NCI-H1105 (cell line): ENCODE measurements at regions not wholly inside any gene's neighbourhood (a gene's known extent, or its start where the extent isn't known, plus 50 kb on each side); places are given as distances from the start of the nearest gene placed in this dataset.

Source experiments
- DNase-seq: peaks from one replicate; lab custom pipeline; 2025; lab: John Stamatoyannopoulos, UW

DNA sequence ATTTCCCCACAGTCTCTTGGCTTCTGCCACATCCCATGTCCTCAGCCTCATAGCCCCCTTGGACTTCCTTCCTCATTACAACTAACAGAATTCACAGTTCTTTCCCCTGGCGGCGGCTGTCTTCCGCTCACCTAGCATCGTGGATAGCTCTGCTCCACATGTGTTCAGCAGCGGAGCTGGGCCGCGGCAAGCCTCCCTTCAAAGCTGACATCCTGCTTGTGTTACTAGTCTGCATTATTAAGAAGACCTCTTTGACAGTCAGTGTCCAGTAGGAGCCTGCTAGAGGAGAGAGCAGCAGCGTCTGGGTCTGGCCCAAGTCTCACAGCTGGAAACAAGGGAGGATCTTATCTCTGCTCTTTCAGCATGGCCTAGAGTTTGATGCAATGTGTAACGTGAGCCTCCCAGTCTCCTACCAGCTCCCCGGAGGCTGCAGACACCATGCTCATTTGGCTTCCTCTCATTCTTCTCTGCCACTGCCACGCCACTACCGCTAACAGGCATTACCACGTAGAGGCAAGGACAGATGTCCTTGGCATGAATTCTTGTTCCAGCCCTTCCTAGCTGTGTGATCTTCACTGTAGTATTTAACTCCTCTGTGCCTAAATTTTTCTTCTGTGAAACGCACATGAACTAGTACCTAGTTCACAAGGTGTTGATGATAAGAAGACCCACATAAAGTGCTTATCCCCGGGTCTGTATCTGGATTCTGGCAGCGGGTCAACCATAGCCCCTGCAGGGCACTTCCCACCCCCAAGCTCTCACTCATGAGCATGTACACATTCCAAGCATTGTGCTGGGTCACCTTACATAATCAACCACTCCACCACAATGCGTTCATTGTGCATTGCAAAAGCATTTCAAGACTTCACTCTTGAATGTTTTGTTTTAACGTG is 107.1 kb upstream of the BACH2 start:
- no peak for DNase-seq

GRCh38 chr6:90402831-90403192 is 106.2 kb upstream of the BACH2 start:
- no peak for DNase-seq

GRCh38 chr6:90401933-90402830 is 105.5 kb upstream of the BACH2 start:
- DNase-seq, result no peak

DNA sequence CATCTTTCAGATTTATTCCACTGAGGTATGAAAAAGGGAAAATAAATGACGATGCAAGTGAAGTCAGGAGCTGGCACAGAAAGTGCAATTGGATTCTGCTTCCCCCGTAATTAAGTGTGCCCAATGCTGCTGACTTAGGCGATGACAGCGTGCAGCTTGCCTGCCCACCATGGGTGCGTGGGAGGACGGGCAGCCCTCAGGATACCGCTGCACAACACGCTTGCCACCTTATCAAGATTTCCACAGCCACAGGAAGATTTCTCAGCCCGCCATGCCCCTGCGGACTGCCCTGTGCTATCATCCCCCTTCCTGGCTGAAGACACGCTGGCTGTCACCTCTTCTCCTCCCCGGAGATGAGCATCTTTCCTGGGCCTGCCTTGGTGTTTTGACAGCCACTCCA is 103.3 kb upstream of the BACH2 start:
- DNase-seq, result no peak

DNA sequence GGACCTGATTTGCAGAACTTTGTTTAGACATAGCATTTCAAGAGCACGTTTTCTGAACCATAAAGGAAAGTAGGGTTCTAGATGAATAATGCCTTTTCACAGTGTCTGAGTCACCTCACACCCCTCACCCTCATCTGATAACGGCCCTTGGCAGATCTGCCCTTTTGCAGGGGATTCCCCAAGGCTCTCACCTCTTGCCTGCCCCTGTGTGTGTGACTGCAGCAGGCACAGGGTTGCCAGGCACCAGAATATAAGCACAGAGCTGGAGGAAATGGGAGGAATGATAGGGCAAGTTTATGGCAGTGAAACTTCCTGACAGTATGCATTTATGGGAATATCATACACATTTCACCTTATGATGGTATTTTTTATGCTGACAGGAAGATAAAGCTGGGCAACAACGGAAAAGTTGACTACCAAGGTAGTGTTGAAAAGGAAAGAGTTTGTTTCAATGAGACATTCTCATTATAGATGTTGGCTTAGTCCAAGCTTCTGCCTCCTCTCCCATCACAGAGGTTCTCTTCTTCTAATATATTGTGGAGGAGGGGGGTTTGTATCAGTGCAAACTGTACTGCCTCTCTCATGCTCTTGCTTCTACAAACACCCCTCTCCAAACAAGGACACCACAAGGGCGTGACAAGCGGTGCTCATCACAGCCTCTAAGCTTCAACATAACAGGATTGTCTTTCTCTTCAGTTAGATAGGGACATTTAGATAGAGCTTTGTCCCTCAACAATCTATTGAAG is 101.5 kb upstream of the BACH2 start:
- no peak for DNase-seq

DNA sequence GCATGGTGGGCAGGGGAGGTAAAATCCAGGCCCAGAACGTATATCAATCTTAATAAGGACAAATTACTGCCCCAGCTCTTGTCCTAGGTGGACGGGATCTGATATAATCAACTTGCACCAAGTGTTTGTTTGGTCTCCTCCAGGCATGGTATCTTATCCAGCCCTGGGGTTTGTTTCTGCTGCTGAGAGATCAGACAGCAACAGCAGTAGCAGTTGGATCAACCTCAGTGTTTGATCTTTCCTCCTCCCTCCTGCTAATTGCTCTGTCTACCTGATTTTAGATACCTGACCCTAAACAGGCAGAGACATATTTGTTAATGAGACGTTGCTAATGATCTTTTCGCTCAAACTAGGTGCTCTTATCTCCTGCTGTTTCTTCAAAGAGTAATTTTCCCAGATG is 100.4 kb upstream of the BACH2 start:
- DNase-seq, result no peak

- DNase-seq, result peak; percentile 38
Measured at GRCh38 chr6:90393232-90393884, 96.7 kb upstream of the BACH2 start.

DNA sequence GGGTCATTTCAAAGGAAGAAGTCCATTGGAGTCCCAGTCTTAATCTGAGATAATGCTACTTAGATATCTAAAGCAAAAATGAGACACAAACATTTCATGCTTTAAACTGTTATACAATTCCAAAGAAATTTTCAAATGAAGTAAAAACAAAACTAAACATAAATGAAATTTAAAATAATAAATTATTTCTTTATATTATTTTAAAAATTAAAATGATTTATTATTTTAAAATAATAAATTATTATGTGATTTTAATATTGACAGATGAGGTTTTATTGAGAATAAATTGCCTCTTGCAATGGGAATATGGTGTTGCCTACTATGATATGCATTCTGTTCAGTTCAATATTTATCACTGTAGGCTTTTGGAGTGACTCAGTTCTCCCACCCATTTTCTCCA is 93.7 kb upstream of the BACH2 start:
- DNase-seq, result no peak

DNA sequence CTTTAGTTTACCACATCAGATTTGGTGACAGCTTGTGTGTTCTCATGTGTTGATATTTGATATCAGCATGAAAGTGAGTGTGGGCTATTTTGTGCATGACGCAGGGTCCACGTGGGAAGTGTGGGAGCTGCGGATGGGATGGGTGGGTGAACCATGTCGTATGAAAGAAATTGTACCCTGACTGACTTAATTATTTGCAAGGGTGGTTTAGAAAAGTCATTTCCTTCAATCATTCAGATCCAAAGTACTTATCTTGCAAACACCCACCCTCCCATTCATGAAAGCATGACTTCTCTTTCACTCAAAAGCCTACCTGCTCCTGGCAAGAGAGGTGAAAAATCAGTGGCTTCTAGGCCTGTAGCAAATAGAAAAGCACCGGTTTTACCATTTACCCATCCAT is 91.8 kb upstream of the BACH2 start:
- no peak for DNase-seq

- DNase-seq, result no peak
Measured at GRCh38 chr6:90387826-90388225, 91.2 kb upstream of the BACH2 start.

DNA sequence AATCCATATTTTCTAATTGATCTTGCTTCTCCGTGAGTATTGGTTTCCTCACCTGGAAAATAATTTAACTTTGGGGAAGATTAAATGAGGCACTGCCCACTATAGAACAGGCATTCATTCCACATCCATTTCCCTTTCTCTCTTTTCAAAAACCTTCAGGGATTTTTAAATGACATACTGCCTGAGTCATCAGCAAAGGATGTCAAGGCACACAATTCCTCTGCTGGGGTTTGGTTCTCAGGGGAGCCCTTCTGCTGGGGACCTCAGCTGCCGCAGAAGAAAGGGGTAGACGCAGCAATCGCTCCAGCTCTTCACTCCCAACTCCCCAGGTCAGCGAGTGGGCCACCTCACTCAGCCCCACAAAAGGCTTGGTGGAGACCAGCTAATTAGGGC is 90.7 kb upstream of the BACH2 start:
- no peak for DNase-seq

DNA sequence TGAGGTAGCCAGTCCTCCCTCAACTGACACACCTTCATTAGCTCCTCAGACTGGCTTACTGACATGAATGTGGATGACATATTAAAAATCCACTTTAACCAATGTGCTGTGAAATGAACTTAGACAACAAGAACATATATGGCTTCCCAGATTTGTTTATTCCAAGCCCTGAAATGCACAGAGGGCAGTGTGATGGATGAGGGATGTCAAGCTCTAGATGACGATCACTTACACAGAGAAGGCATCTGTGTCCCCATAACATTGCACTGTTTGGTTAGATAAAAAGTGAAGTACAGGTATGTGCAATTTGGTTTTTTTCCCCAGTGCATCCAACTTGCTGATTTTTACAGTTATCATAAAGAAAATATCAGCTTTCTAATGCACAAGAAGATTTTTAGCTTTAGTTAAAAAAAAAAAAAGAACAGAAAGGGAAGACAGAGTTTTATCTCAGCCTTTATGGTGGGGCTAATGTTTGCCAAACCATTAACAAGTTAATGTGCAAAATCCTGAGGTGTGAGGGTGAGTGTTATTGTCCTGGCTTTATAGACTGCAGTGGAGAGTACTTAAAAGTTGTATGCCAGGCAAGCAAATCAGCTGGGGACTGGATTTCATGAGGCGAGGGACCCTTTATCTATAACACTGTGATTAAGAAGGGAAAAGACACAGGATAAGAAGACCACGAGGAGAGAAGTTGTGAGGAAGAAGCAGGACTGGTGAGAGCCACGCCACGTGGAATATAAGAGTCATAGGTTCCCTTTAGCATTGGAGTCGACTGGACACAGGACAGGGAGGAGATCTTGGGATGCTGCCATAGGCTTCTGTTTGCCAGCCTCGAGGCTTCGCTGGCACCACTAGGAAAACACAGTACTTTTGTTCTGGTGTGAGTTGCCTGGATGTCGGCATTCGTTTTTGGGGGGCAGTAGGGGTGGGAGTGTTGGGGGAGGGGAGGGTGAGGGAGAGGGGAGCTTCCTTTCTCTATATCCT is 90.0 kb upstream of the BACH2 start:
- no peak for DNase-seq

DNA sequence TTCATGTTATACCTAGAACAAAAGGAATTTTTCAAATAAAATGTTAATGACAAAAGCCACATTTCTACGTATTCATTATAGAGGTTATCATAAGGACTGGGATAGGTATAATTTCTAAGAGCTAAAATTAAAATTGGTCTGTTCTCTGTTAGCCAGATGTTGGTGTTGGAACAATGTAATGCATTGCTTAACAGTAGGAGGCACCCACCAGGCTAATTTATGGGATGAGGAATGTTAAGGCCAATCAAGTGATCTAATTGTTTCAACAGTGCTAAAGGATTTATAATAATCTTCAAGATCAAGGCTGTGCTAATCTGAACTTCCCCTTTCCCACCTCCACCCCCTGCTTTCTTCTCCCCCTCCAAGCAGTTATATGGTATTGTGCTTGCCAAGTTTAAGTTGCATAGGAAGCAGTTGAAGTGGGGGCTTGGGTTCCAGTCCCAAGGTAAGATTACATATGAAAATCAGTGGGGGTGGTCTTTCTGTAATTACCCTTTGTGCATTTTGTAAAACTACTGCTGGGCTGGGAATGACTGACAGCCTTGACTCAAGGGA is 89.2 kb upstream of the BACH2 start:
- DNase-seq, result no peak

DNA sequence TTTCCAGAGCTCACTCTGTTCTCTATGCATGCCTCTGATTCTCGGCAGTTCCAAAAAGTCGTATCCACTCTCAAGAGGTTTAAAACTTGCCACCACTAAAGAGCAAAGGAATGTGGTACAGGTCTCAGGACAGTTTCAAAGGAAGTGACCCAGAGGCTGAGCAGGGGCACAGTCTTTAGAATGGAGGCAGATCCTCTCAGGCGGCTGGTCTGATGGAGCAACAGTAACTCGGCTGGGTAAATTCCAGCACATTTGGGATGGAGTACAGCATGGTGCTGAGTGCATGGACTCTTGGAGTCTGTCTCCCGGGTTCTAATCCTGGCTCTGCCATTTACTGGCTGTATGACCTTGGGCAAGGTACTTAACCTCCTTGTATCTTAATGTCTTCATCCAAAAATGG is 88.1 kb upstream of the BACH2 start:
- DNase-seq, result no peak

- no peak for DNase-seq
Measured at GRCh38 chr6:90383196-90383822, 86.7 kb upstream of the BACH2 start.

- no peak for DNase-seq
Measured at GRCh38 chr6:90382760-90383159, 86.1 kb upstream of the BACH2 start.

GRCh38 chr6:90375681-90376439 is 79.2 kb upstream of the BACH2 start:
- no peak for DNase-seq

DNA sequence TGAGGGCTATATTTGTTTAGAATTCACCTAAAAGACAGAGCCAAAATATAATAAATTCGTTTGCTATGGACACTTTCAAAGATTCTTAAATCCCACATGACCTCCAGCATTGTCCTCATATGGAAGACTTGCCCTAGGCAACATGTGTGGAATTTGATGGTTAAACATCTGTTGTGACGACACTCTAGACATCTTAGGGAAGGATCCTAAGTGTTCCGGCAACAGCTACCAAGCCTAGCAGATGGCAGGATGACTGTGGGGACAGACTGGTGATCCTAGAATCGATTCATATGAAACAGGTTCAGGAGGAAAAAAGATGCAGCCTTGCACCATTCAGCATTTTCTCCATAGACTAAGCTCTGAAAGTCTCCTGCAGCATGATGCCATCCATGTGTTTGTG is 77.6 kb upstream of the BACH2 start:
- no peak for DNase-seq

DNA sequence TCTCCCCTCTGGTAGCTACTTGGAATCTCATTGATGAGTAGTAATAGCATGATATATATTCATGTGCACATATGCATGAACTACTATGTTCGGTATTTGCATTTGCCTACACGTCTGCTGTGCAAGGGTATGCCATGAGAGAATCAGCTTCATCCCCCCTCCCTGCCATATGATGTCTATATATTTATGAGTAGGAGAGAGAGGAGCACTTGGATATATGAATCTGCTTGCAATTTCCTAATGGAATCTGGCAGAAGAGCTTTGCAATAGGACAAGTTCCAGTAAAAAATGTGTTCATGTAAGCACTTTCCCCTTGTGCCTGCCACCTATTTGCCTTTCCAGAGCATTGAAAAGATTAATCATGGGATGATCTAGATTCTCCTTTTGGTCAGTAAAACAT is 76.2 kb upstream of the BACH2 start:
- no peak for DNase-seq
